ENCODE measurements at regions not wholly inside any gene's neighbourhood (a gene's known extent, or its start where the extent isn't known, plus 50 kb on each side); places are given as distances from the start of the nearest gene placed in this dataset.

GRCh38 chr9:1538301-1538700, 476.8 kb upstream of the SMARCA2 start:
- TF ChIP-seq YY1 (IDR thresholded peaks at IDR 0.05; ENCODE audit: low read depth) (no peak), EGR1 (IDR thresholded peaks at IDR 0.05) (peak; percentile 32; the same call in 1 of the 2 replicates)
